SKM-1 (cell line): ENCODE measurements at regions not wholly inside any gene's neighbourhood (a gene's known extent, or its start where the extent isn't known, plus 50 kb on each side); places are given as distances from the start of the nearest gene placed in this dataset.

Experiments used
- DNase-seq: peaks from one replicate; lab custom pipeline; 2025; ENCODE audit not compliant: unreplicated experiment; lab: John Stamatoyannopoulos, UW

DNA sequence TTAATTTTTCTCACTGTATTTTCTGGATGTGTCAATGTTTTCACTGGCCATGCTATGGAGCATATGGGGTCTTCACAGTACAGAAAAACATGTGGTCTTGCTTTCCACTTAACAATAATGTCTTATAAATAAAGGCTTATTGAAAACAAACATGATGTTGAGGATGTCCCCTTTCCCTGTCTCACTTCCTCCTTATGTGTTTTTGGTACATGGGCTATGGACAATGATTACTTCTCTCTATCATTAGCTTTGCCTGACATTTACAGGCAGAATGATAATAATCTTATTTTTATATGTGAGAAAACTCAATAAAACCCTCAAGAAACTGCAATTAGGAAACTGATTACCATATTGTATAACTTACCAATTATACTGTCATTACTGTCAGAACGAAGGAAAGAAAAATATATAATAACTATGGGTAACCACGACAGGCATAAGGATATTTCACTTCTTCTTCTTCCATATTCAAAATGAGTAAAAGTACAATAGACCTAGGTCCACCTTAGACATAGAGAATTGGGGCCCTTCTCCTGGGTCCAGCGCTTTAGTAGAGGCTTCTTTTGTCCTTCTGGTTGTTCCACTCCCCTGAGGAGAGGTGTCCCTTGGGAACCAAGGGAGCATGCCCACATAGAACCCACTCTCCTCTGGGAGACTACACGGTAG lies 375.0 kb downstream of the MAN2A1 start:
- DNase-seq, result no peak

DNA sequence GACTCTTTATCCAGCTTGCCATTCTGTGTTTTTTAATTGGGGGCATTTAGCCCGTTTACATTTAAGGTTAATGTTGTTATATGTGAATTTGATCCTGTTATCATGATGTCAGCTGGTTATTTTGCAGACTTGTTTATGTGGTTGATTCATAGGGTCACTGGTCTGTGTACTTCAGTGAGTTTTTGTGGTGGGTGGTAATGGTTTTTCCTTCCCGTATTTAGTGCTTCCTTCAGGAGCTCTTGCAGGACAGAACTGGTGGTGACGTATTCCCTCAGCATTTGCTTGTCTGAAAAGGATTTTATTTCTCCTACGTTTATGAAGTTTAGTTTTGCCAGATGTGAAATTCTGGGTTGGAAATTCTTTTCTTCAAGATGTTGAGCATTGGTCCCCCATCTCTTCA lies 381.1 kb downstream of the MAN2A1 start:
- DNase-seq, result no peak

GRCh38 chr5:110072651-110073050 lies 382.9 kb downstream of the MAN2A1 start:
- DNase-seq, result no peak

GRCh38 chr5:110073534-110073933 lies 383.8 kb downstream of the MAN2A1 start:
- no peak for DNase-seq

DNA sequence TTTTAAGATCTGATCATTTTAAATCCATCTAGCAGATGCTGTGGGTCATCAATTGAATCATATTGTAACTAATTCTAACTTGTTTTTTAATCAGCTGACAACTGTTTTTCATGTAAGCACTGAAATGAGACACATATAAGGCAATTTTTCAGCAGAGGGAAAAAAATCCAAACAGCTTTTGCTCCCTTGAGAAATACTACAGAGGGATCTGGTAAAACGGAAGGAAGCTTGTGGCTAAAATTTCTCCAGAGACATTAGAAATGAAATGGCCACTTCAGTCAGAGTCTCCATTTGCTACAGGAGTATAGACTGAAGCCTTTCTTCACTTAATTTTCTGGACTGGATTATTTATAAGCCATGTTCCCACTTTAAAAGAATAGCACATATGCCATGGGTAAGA lies 385.9 kb downstream of the MAN2A1 start:
- DNase-seq, result no peak

DNA sequence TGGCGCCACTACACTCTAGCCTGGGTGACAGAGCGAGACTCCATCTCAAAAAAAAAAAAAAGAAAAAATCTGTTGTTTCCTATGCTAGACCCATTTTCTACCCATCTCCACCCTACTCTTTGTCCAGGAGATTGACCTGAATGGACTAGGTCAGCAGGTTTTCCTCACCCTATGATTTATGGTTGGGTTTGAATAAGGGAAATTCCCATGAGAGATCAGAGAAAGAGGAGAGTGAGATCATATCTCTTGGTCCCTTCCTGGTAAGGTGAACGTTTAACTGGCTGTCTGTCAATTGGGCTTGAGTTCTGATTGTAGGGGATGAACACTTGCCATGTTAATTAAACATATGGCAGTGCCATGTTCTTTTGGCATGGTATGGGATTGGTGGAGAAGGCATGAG lies 387.4 kb downstream of the MAN2A1 start:
- no peak for DNase-seq

GRCh38 chr5:110082194-110082593 lies 392.5 kb downstream of the MAN2A1 start:
- no peak for DNase-seq

GRCh38 chr5:110082863-110083262 lies 393.1 kb downstream of the MAN2A1 start:
- no peak for DNase-seq

DNA sequence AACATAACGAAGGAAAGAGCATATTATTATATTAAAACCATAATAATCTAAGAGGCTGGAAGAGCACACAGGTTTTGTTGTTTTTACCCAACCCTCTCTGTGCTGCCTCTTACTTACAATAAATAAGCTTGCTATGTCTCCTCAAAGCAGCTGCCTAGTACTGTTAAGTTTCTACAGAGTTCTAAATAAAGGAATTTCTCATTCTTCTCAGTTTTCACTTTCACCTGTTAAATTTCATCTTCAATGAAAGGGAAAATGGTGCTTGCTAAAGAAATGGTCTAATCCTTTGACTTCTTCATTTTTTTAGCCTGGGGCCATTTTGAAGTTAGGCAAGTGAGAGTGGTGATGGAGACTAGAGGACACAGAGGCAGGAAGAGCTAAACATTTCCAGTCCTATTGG lies 396.1 kb downstream of the MAN2A1 start:
- DNase-seq, result no peak

- DNase-seq, result no peak
These were observed 397.1 kb downstream of the MAN2A1 start for GRCh38 chr5:110086658-110087388.

- DNase-seq, result no peak
These were observed 398.1 kb downstream of the MAN2A1 start for GRCh38 chr5:110087829-110088228.

- no peak for DNase-seq
These were observed 399.1 kb downstream of the MAN2A1 start for GRCh38 chr5:110088676-110089436.

- no peak for DNase-seq
These were observed 403.4 kb downstream of the MAN2A1 start for GRCh38 chr5:110092955-110093785.

DNA sequence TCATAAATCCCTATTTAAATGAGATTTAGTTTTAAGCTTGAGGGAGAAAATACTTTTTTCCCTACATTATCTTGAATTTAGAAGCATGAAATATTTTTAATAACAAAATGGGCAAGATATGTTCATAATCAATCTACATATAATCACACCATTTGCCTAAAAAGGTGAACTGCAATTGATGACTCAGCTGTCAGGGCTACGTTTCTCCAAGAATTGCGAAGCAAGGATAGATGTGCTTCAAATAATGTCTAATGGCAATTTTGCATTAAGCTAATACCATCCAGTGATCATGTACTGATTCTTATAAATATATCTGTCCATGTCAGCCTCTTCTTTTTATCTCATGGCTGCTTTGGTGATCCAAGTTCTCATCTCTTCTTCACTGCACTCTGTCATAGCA lies 404.4 kb downstream of the MAN2A1 start:
- no peak for DNase-seq

DNA sequence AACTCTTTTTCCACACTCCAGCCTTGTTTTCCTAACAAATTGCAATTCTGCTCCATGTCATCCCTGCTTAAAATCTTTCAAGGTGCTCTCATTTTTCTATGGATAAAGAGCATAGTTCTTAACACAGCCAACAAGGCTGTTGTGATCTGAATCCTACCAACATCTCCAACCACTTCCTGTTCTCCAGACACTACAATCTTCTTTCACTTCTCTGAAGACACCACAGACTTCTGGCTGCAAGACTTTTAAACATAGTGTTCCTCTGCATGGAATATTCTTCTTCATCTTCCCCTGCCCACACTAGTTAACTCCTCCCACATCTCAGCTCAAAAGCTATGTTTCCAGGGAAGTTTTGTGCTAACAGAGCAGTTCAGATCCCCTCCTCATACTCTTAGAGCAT lies 404.8 kb downstream of the MAN2A1 start:
- DNase-seq, result no peak

- no peak for DNase-seq
These were observed 406.7 kb downstream of the MAN2A1 start for GRCh38 chr5:110096419-110096818.

DNA sequence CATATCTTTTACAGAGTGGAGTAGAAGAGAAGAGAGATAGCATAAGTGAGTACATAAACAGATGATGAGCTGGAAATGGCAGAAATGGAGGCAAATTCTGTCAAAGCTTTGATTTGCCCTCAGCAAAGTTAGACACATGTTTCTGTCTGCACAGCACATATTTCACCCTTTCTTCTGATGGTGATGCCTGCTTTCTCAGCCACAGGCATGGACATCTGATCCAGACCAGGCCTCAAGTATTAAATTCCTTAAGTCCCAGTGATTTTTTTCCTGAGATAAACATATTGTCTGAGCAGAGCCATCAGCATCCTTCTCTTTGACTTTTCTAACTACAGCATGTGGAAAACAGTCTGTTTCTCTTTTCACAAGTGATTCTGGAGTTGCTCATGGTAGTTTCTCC lies 409.8 kb downstream of the MAN2A1 start:
- no peak for DNase-seq

- no peak for DNase-seq
These were observed 413.4 kb downstream of the MAN2A1 start for GRCh38 chr5:110103081-110103480.

DNA sequence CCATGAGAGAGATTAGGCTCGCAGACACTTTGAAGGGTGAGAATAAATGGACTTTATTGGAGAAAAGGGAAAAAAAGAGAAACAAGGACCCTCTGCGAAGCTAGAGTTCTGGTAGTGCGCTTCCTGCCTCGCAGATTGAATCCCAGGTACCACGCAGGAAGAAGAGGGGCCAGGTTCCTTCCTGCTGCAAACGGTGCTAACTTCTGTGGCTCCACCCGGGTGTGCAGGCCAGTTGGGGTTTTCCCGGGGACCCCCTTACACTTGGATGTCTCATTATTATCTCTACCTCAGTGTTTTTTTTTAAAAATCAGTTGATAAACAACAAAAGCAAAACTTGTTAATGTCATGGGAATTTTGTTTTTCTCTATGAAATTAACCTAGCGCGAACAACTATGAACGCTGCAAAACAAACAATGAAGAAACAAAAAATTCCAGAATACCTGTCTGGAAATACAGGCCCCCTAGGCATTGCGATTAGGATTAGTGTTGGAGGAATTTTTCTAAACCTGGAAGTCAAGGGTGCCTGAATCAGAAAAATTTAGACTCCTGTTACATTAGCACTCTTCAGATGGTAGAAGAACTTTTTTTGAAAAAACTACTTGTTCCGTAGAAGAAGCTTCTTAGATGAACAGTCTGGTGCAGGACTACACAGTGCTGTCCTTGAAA lies 414.5 kb downstream of the MAN2A1 start:
- no peak for DNase-seq
